Ovary (tissue), 3 donors: ENCODE measurements at regions not wholly inside any gene's neighbourhood (a gene's known extent, or its start where the extent isn't known, plus 50 kb on each side); places are given as distances from the start of the nearest gene placed in this dataset.

Experiments used
- EP300 ChIP-seq: sonication (generic); formaldehyde crosslinking; IDR thresholded peaks from one replicate; pipeline ENCODE4 v1.6.1; 2017; ENCODE audit warnings: antibody characterized with exemption
- POLR2A ChIP-seq: fragments of 450-650 bp; IDR thresholded peaks from one replicate; pipeline ENCODE4 v1.6.1; 2017; ENCODE audit warnings: antibody characterized with exemption, mild to moderate bottlenecking, moderate library complexity
- TF ChIP-seq, protein P1 (sequence below), 3 donors: fragments of 450-650 bp in 2 of 3; fragments of 200-600 bp in 1 of 3; IDR thresholded peaks; one replicate each; pipeline versions ENCODE4 v1.5.1 to v1.8.0; 2016 to 2022; ENCODE audit warnings: antibody characterized with exemption in 3 of 3, mild to moderate bottlenecking in 1 of 3
- donor health status: DM: no; HTN: no; CAD: no.

DNA sequence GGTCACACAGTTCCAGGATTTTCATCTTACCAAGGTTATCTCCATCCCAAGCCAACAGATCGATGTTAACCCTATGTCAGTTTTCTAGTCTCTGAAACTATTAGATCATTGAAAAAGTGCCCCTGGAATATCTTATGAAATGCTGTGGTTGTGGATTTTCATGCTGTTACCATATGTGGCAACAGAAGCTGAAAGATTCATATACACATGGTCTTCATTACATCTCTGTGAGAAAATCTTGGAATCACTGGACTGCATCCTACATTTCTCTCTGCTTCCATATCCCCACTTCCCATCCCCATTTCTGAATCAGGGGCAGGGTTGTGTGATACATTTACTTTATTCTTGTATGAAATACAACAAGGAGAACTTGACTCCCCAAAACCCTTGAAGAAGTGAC, 146.1 kb downstream of the SLC16A9 start:
- TF ChIP-seq POLR2A (no peak), EP300 (no peak)
- TF ChIP-seq, protein P1, sequence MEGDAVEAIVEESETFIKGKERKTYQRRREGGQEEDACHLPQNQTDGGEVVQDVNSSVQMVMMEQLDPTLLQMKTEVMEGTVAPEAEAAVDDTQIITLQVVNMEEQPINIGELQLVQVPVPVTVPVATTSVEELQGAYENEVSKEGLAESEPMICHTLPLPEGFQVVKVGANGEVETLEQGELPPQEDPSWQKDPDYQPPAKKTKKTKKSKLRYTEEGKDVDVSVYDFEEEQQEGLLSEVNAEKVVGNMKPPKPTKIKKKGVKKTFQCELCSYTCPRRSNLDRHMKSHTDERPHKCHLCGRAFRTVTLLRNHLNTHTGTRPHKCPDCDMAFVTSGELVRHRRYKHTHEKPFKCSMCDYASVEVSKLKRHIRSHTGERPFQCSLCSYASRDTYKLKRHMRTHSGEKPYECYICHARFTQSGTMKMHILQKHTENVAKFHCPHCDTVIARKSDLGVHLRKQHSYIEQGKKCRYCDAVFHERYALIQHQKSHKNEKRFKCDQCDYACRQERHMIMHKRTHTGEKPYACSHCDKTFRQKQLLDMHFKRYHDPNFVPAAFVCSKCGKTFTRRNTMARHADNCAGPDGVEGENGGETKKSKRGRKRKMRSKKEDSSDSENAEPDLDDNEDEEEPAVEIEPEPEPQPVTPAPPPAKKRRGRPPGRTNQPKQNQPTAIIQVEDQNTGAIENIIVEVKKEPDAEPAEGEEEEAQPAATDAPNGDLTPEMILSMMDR (IDR thresholded peaks at IDR 0.05), result no peak
